Mammary epithelial cell (primary cell): ENCODE measurements at regions not wholly inside any gene's neighbourhood (a gene's known extent, or its start where the extent isn't known, plus 50 kb on each side); places are given as distances from the start of the nearest gene placed in this dataset.

Experiments
- CTCF ChIP-seq, 2 donors: IDR thresholded peaks in 1 of 2; conservative IDR thresholded peaks in 1 of 2; 2 replicates each; pipeline ENCODE4 v1.5.1; 2011 to 2012; ENCODE audit warnings: inconsistent platforms in 2 of 2, low read length in 2 of 2, mild to moderate bottlenecking in 2 of 2, control low read depth in 1 of 2, low read depth in 1 of 2; ENCODE audit not compliant: insufficient read depth in 1 of 2; ENCODE audit errors: extremely low read depth in 1 of 2
- EZH2 ChIP-seq: IDR thresholded peaks from 2 replicates; pipeline ENCODE4 v1.6.1; 2012; ENCODE audit warnings: low read length, inconsistent platforms, borderline replicate concordance

GRCh38 chr5:75848077-75848476, 130.8 kb upstream of the POC5 start:
- TF ChIP-seq CTCF (conservative IDR thresholded peaks at IDR 0.05 in 1 of 2, IDR thresholded peaks at IDR 0.05 in 1 of 2; ENCODE audit: extremely low read depth in 1 of 2, insufficient read depth in 1 of 2, low read depth in 1 of 2, low read length in 2 of 2), result no peak
- no peak for TF ChIP-seq EZH2
